MM.1S (cell line): ENCODE measurements at regions not wholly inside any gene's neighbourhood (a gene's known extent, or its start where the extent isn't known, plus 50 kb on each side); places are given as distances from the start of the nearest gene placed in this dataset.

Experiments
- EZH2 ChIP-seq: fragments of 300-600 bp; sonication (generic); optimal IDR thresholded peaks from 2 replicates; pipeline ENCODE3; 2017; ENCODE audit warnings: low read depth, mild to moderate bottlenecking, antibody characterized with exemption, low read length, mixed read lengths
- TF ChIP-seq, protein P1 (sequence below): fragments of 300-600 bp; sonication (generic); IDR thresholded peaks from 2 replicates; pipeline ENCODE4 v1.5.1; 2016; ENCODE audit warnings: antibody characterized with exemption, low read length, mixed read lengths

DNA sequence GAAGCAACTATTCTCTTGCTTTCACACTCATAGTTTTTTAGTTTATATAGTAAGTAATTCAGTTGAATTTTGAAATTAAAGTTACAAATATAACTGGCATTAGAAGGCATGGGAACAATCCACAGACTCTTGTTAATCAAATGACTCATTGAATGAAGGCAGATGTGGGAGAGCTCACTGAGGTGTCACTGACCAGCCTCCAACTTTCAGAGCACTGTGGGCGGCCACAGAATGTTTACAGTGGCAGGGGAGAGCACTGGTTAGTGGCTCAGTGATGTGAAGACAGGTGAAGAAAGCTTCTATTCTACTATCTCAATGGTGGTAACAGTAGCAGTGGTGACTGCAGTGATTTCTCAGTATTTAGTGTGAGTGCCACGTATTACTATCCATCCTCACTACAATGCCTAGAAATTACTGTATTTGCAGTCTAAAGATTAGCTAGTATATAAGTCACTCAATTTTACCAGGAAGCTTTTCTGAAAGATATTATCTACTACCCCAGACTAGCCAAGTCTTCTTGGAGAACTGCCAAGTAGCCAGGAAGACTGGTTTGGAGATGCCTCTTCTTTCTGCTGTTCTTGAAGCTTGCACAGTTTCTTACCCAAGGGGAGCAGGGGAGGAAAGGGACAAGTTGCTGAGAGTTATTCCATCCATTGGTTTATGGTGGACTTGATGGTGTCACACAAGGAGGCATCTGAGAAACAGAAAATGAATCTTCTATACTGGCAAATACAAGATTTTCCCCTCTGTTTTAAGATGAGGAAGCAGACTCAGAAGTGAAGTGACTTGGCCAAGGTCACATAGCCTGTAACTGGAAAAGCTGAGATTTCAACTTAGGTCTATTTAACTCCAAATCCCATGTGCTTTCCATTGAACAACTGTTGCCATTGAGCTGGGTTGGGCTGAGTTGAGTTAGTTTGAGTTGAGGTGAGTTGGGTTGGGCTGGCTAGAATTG, 231.2 kb downstream of the ANKRD60 start:
- TF ChIP-seq, protein P1, sequence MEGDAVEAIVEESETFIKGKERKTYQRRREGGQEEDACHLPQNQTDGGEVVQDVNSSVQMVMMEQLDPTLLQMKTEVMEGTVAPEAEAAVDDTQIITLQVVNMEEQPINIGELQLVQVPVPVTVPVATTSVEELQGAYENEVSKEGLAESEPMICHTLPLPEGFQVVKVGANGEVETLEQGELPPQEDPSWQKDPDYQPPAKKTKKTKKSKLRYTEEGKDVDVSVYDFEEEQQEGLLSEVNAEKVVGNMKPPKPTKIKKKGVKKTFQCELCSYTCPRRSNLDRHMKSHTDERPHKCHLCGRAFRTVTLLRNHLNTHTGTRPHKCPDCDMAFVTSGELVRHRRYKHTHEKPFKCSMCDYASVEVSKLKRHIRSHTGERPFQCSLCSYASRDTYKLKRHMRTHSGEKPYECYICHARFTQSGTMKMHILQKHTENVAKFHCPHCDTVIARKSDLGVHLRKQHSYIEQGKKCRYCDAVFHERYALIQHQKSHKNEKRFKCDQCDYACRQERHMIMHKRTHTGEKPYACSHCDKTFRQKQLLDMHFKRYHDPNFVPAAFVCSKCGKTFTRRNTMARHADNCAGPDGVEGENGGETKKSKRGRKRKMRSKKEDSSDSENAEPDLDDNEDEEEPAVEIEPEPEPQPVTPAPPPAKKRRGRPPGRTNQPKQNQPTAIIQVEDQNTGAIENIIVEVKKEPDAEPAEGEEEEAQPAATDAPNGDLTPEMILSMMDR, result no peak
- no peak for TF ChIP-seq EZH2
